ENCODE measurements at regions not wholly inside any gene's neighbourhood (a gene's known extent, or its start where the extent isn't known, plus 50 kb on each side); places are given as distances from the start of the nearest gene placed in this dataset.

GRCh38 chr9:99282406-99282805 lies 60.3 kb downstream of the SEC61B start:
- TF ChIP-seq EP300 (IDR thresholded peaks at IDR 0.05) (no peak), POLR2A (IDR thresholded peaks at IDR 0.05) (no peak)
